ENCODE measurements at regions not wholly inside any gene's neighbourhood (a gene's known extent, or its start where the extent isn't known, plus 50 kb on each side); places are given as distances from the start of the nearest gene placed in this dataset.
A peak's percentile ranks its signal among the peaks of the same experiment; 100 is the strongest.

- H3K4me1 Mint-ChIP-seq = peaks cover 10% of the 10 kb centered on the region
- H3K36me3 Mint-ChIP-seq = no peaks in the 10 kb centered on the region
- H3K27ac Mint-ChIP-seq = no peak overlapping the region
- no peak overlapping the region for H3K4me3 Mint-ChIP-seq
- DNase-seq (ENCODE audit: low spot score in 2 of 2, unreplicated experiment in 2 of 2) = no peak
- no peaks in the 10 kb centered on the region for H3K9me3 Mint-ChIP-seq
- no peaks in the 10 kb centered on the region for H3K27me3 Mint-ChIP-seq (ENCODE audit: low read depth)
- TF ChIP-seq CTCF (IDR thresholded peaks at IDR 0.05; ENCODE audit: unreplicated experiment) = no peak
These were observed 418.1 kb downstream of the ADGRL2 start for GRCh38 chr1:82218846-82219245.

DNA sequence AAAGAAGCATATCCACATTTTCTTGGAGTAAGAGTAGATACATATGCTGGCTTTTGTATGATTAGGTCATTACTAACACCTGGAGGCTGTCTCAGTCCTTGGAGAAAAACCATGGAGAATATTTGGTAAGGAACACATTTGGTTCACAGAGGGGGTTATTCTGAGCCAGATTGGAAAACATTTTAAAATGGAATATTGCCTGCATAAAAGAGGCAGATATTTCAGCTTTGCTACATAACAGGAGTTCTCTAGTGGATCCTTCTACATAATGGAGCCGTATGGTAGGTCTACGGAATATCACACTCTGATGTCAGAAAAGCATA lies 415.1 kb downstream of the ADGRL2 start:
- H3K4me1 Mint-ChIP-seq = peaks cover 10% of the 10 kb centered on the region
- no peak overlapping the region for H3K27ac Mint-ChIP-seq
- no peaks in the 10 kb centered on the region for H3K36me3 Mint-ChIP-seq
- TF ChIP-seq CTCF (IDR thresholded peaks at IDR 0.05; ENCODE audit: unreplicated experiment) = no peak
- DNase-seq (ENCODE audit: low spot score in 2 of 2, unreplicated experiment in 2 of 2) = no peak
- H3K9me3 Mint-ChIP-seq = no peaks in the 10 kb centered on the region
- H3K4me3 Mint-ChIP-seq = no peak overlapping the region
- no peaks in the 10 kb centered on the region for H3K27me3 Mint-ChIP-seq (ENCODE audit: low read depth)

DNA sequence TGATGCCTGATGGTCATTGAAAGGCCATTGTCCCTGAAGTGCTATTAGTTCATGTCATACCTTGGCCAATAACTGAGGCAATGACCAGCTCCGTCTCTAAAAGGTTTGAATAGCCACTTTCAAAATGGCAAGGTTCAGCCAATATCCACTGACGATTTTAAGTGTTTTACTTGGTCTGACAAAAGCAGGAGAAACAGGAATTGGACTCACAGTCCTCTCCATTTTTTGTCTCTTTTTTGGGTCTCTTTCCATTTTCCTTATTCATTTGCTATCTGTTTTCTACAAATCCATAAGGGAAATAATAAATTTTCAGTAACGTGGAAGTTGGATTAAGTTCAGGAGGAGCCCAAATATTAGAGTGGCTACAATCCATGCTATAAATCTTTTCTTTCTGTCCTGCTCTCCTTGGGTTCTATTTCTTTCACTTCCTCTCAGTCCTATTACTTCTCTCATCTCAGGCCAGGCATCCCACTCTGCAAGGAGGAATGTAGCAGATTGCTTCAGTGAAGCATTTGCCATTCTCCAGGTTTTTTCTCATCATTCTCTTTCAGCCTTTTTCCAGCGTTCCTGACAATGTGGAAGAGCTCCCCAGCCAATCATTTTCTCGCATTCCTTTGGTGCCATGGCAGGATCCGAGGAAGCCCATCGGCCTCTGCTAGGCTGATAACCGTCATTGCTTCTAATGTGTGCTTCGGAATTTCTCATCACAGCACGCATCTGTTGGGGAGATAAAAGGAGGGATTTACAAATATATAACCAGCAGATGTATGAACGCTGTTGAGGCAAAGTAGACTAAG lies 414.5 kb downstream of the ADGRL2 start:
- H3K4me3 Mint-ChIP-seq = no peak overlapping the region
- DNase-seq (ENCODE audit: low spot score in 2 of 2, unreplicated experiment in 2 of 2) = no peak
- no peaks in the 10 kb centered on the region for H3K36me3 Mint-ChIP-seq
- H3K27me3 Mint-ChIP-seq (ENCODE audit: low read depth) = no peaks in the 10 kb centered on the region
- no peak for TF ChIP-seq CTCF (IDR thresholded peaks at IDR 0.05; ENCODE audit: unreplicated experiment)
- peaks cover 10% of the 10 kb centered on the region for H3K4me1 Mint-ChIP-seq
- peak overlapping the region; percentile 35 for H3K27ac Mint-ChIP-seq
- H3K9me3 Mint-ChIP-seq = no peaks in the 10 kb centered on the region

DNA sequence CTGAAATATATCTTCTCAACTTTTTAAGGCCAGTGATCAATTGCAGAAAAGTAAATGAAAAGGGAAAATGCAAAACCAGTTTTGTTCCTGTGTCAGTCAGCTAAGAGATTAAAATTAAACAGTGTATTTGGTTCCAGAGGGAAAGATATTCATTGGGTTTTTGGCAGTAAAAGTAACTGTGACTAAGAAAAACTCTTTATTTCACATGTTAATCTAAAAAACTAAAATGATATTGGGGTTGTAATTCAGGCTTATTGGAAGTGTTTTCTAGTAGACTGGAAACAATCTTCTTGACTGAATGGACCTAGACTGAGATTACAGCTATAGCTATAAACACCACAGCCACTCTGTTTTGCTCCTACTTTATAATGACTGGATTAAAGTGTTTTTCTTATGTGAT lies 413.9 kb downstream of the ADGRL2 start:
- no peak overlapping the region for H3K4me3 Mint-ChIP-seq
- no peak for DNase-seq (ENCODE audit: low spot score in 2 of 2, unreplicated experiment in 2 of 2)
- no peaks in the 10 kb centered on the region for H3K27me3 Mint-ChIP-seq (ENCODE audit: low read depth)
- peaks cover 10% of the 10 kb centered on the region for H3K4me1 Mint-ChIP-seq
- no peaks in the 10 kb centered on the region for H3K9me3 Mint-ChIP-seq
- H3K36me3 Mint-ChIP-seq = no peaks in the 10 kb centered on the region
- TF ChIP-seq CTCF (IDR thresholded peaks at IDR 0.05; ENCODE audit: unreplicated experiment) = no peak
- H3K27ac Mint-ChIP-seq = no peak overlapping the region

GRCh38 chr1:82197606-82198005 lies 396.9 kb downstream of the ADGRL2 start:
- no peaks in the 10 kb centered on the region for H3K27me3 Mint-ChIP-seq (ENCODE audit: low read depth)
- DNase-seq (ENCODE audit: low spot score in 2 of 2, unreplicated experiment in 2 of 2) = no peak
- no peaks in the 10 kb centered on the region for H3K36me3 Mint-ChIP-seq
- no peak overlapping the region for H3K27ac Mint-ChIP-seq
- peaks cover 6% of the 10 kb centered on the region for H3K4me1 Mint-ChIP-seq
- no peaks in the 10 kb centered on the region for H3K9me3 Mint-ChIP-seq
- H3K4me3 Mint-ChIP-seq = no peak overlapping the region
- no peak for TF ChIP-seq CTCF (IDR thresholded peaks at IDR 0.05; ENCODE audit: unreplicated experiment)

DNA sequence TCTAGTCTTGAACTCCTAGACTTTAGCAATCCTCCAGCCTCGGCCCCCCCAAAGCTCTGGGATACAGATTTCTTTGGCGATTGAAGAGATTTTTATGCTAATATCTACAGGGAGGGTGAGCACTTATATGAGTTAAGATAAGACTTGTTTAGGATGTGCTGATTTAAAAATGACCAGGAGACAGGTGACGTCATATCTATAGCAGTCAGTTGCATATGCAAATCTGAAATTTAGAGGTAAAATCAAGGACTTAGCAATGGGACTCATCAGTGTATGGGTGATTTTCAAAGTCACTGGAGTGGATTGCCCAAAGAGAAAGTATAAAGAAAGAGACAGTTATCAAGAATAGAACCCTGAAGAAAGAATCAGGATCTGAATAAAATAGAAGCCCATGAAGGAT lies 394.5 kb downstream of the ADGRL2 start:
- Mint-ChIP-seq H3K9me3 (no peaks in the 10 kb centered on the region), H3K4me3 (no peak overlapping the region), H3K27ac (no peak overlapping the region), H3K36me3 (no peaks in the 10 kb centered on the region), H3K27me3 (ENCODE audit: low read depth) (no peaks in the 10 kb centered on the region), H3K4me1 (no peaks in the 10 kb centered on the region)
- DNase-seq (ENCODE audit: low spot score in 2 of 2, unreplicated experiment in 2 of 2) = no peak
- no peak for TF ChIP-seq CTCF (IDR thresholded peaks at IDR 0.05; ENCODE audit: unreplicated experiment)
